Aorta (tissue), 5 donors: ENCODE measurements at regions not wholly inside any gene's neighbourhood (a gene's known extent, or its start where the extent isn't known, plus 50 kb on each side); places are given as distances from the start of the nearest gene placed in this dataset.
A peak's percentile ranks its signal among the peaks of the same experiment; 100 is the strongest.
"Not testable (repeated sequence)": the region's sequence is repeated elsewhere in the genome, so short reads cannot be mapped to it uniquely, and the experiment has no call there.

ENCODE experiments used
- ATAC-seq: fragments of 200-7000 bp; cut with Tn5 transposase; one replicate; pipeline ENCODE4 v1.9.1; 2022; ENCODE audit warnings: moderate library complexity; ENCODE audit not compliant: low FRiP score
- DNase-seq, 2 donors: peaks; one replicate each; pipeline ENCODE4 v3.0.0-alpha.2; 2020
- H3K27ac ChIP-seq, 2 donors: one replicate each; pipeline ENCODE4 v1.5.1; 2013; ENCODE audit warnings: low read length in 2 of 2, mild to moderate bottlenecking in 2 of 2, moderate library complexity in 2 of 2, control low read depth in 1 of 2, inconsistent platforms in 1 of 2, low read depth in 1 of 2
- H3K27me3 ChIP-seq, 2 donors: one replicate each; pipeline ENCODE4 v1.6.1; 2013; ENCODE audit warnings: control low read depth in 1 of 2, low read length in 1 of 2, mild to moderate bottlenecking in 1 of 2, moderate library complexity in 1 of 2; ENCODE audit not compliant: insufficient read depth in 2 of 2, control insufficient read depth in 1 of 2
- H3K36me3 ChIP-seq, 2 donors: one replicate each; pipeline ENCODE4 v1.6.1; 2013; ENCODE audit warnings: control low read depth in 1 of 2, low read length in 1 of 2, mild to moderate bottlenecking in 1 of 2; ENCODE audit not compliant: insufficient read depth in 2 of 2, control insufficient read depth in 1 of 2
- H3K4me1 ChIP-seq, 2 donors: one replicate each; pipeline ENCODE4 v1.6.1; 2013; ENCODE audit warnings: low read length in 2 of 2, control low read depth in 1 of 2, mild to moderate bottlenecking in 1 of 2, moderate library complexity in 1 of 2; ENCODE audit not compliant: insufficient read depth in 2 of 2, control insufficient read depth in 1 of 2
- H3K4me3 ChIP-seq, 2 donors: one replicate each; pipeline ENCODE4 v1.5.1; 2013; ENCODE audit warnings: low read length in 2 of 2, control low read depth in 1 of 2, mild to moderate bottlenecking in 1 of 2
- H3K9me3 ChIP-seq: one replicate; pipeline ENCODE4 v1.6.1; 2013; ENCODE audit warnings: mild to moderate bottlenecking, low read length; ENCODE audit not compliant: control insufficient read depth
- WGBS, 2 donors: extraction: QIAGEN DNeasy Blood & Tissue Kit; methylation state at CpG; one replicate each; pipeline ENCODE4 v1.1.7; 2013; 5-methylcytosine and 5-hydroxymethylcytosine counted together
- intact Hi-C, 2 donors: fragments of 100-400 bp; cut with DNase I; formaldehyde crosslinking; loops; one replicate each; pipeline versions ENCODE4 v1.14.2 to v1.15.0; 2022
- donor health status: healthy with polysubstance abuse.
- donor health status: Bipolar disorder and iron deficiency.
- donor health status: DM: no; HTN: no; CAD: no.
- donor health status: DM: no; HTN: no; CAD: no.
- donor health status: DM: yes; HTN: yes; CAD: no.

DNA sequence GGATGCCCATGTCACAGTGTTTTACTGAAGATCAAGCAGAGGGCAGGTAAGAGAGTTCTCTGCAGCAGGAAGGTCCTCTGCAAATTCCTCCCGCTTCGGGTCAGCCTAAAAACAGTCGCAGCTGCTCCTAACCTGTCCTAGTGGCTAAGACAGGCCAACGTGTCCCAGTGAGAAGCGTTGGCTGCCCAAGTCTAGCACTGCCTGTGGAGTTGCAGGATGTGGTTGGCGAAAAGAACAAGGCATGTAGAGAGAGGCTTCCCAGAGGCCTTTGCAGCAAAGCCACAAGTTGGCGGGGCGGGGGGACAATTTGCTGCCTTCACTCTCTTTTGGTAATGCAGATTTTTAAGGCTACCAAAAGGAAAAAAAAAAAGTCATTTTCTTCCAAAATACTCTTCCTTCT is 340.1 kb downstream of the BCL11B start:
- DNase-seq: peak in 1 of 2 donors; percentile 26
- no peaks in the 10 kb centered on the region for H3K36me3 ChIP-seq
- no peak overlapping the region for H3K4me3 ChIP-seq
- no peaks in the 10 kb centered on the region for H3K27me3 ChIP-seq
- H3K4me1 ChIP-seq: no peaks in the 10 kb centered on the region
- 89 to 93% methylated on average over 8 of the region's 8 CpGs for WGBS, 2 donors
- intact Hi-C loops: no loop called here
- H3K9me3 ChIP-seq: peaks cover 1% of the 10 kb centered on the region
- H3K27ac ChIP-seq: no peak overlapping the region
- ATAC-seq: no peak

DNA sequence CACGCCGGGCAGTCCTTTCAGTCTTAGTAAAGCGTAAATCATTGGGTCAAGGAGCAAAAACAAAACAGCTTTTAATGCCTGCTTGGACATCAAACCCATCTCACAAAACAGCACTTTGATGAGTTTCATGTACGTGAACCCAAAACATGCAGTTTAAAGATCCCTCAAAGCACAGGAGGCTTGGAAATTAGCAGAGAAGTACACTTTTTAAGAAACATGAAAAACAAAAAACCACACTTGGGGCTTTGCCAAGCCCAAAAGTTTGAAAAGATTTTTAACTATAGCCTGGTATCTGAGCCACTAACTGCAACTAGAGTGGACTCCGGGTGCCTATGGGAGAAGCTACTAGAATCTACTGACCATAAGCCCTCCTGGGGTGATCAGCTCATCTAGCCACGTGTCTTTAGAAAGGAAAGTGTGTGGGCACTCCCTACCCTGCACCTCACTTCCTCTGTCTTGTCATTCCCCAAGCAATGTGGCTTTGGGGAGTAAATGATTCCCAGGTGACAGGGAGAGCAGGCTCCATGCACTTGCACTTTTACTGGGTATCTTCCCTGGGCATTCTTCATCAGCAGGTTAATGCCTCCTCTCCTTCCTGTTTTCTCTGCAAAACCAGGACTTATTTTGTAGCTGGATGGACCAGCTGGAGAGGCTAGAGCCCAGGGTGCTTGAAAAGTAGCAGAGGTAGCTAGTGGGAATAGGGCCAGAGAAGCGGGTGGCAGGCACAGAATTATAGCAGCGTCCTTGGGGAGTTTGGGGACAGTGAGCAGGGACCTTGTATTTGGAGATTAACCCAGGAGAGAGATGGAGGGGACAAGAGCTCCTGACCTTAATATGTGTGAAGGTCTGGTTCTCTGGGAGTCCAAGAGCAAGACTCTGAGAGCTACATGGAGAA is 339.3 kb downstream of the BCL11B start:
- ATAC-seq: no peak
- intact Hi-C loops: no loop called here

DNA sequence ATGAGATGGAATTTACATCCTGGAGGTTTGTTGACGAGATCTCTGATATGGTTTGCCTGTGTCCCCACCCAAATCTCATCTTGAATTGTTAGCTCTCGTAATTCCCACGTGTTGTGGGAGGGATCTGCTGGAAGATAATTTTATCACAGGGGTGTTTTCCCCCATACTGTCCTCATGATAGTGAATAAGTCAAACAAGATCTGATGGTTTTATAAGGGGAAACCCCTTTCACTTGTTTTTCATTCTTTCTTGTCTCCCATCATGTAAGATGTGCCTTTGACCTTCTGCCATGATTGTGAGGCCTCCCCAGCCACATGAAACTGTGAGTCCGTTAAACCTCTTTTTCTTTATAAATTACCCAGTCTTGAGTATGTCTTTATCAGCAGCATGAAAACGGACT is 337.4 kb downstream of the BCL11B start:
- WGBS, 2 donors: 94 to 95% methylated on average over 5 of the region's 5 CpGs
- H3K4me1 ChIP-seq, ATAC-seq, H3K27me3 ChIP-seq, intact Hi-C loops, H3K36me3 ChIP-seq, H3K9me3 ChIP-seq, DNase-seq, H3K4me3 ChIP-seq, H3K27ac ChIP-seq: not testable (repeated sequence)

More for the DNA sequence above, 339.3 kb downstream of the BCL11B start:
- peaks cover 3% of the 10 kb centered on the region for H3K9me3 ChIP-seq
- WGBS, 2 donors: 84 to 87% methylated on average over 8 of the region's 8 CpGs
- no peak overlapping the region for H3K4me3 ChIP-seq
- no peaks in the 10 kb centered on the region for H3K36me3 ChIP-seq
- no peaks in the 10 kb centered on the region for H3K27me3 ChIP-seq
- H3K4me1 ChIP-seq: no peaks in the 10 kb centered on the region
- no peak overlapping the region for H3K27ac ChIP-seq
- DNase-seq: peak in 1 of 2 donors; percentile 24

DNA sequence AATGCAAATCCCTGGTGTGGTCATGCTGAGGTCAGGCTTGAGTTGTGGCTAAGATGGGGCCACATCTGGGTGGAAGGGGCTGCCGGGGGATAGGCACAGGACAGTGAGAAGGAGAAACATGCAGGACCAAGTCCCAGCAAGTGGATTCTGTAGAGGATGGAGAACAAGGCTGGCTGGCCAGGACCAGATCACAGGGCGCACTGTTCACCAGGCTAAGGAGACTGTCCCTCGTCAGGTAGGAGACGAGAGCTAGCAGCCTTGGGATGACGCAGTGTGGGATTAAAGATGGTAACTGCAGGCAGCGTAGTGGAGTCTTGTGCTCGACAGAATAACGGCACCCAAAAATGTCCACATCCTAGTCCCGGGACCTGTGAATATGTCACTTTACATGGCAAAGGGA is 336.1 kb downstream of the BCL11B start:
- 96 to 97% methylated on average over 9 of the region's 9 CpGs for WGBS, 2 donors
- Histone ChIP-seq H3K4me3 (no peak overlapping the region), H3K36me3 (no peaks in the 10 kb centered on the region), H3K4me1 (no peaks in the 10 kb centered on the region), H3K9me3 (peaks cover 4% of the 10 kb centered on the region), H3K27ac (no peak overlapping the region), H3K27me3 (no peaks in the 10 kb centered on the region)
- ATAC-seq: no peak
- DNase-seq: no peak
- intact Hi-C loops: no loop called here

DNA sequence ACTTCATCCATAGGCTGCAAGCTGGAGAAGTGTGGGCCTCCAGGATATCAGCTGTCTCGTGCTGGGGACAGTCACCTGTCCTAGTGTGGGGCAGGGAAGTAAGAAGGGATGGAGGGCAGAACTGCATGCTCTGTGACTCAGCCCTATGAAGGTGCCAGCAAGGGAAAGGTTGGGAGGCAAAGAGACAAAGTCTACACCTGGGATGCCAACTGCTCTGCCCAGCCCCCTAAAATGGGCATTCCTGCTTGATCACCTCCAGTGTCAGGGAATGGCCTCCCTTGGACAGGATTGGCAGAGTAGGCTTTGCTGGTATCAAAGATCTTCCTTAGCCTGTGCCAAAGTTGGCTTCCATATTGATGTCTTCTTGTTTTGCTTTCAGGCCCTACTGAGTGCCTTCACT is 335.0 kb downstream of the BCL11B start:
- Histone ChIP-seq H3K36me3 (no peaks in the 10 kb centered on the region), H3K4me1 (no peaks in the 10 kb centered on the region), H3K27me3 (no peaks in the 10 kb centered on the region), H3K27ac (no peak overlapping the region), H3K4me3 (no peak overlapping the region), H3K9me3 (peaks cover 4% of the 10 kb centered on the region)
- 86 to 90% methylated on average over 1 of the region's 1 CpG for WGBS, 2 donors
- intact Hi-C loops: no loop called here
- DNase-seq (no peak), ATAC-seq (no peak)

DNA sequence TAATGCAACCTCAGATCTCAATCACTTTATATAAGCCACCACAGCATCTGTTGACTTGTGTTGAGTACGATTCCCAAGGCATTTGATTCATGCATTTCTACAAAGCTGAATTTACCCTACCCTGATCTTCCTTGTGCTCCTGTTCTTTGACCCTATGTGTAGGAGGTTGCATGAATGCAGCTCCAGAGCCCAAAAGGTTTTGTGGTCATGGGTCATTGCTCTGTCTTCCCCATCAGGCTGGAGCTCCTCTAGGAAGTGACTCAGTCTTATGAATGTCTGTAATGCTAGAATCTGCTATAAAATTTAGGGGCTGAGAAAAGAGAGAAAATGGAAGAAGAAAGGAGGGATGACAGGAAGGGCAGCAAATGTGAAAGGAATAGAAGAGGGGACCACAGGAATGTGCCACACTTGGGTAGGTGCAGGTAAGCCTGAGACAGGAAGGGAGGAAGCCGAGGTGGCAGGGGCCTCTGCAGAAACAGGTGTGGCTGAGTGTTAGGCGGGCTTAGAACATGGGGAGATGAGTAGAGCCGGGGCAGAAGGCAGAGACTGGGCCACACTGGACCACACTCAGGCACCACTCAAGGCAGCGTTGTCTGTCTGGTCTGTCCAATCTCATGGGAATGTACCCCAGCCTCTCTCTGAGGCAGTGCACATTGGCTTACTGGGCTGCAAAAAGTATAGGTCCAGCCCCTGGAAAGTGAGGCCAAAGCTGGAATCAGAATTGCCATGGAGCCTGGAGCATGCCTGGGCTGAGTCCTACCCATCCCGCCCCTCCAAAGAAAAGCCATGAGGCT is 334.1 kb downstream of the BCL11B start:
- Histone ChIP-seq H3K4me3 (no peak overlapping the region), H3K27ac (no peak overlapping the region), H3K4me1 (no peaks in the 10 kb centered on the region), H3K36me3 (no peaks in the 10 kb centered on the region), H3K9me3 (peaks cover 4% of the 10 kb centered on the region), H3K27me3 (no peaks in the 10 kb centered on the region)
- DNase-seq (no peak), ATAC-seq (no peak)
- 89 to 94% methylated on average over 6 of the region's 6 CpGs for whole genome bisulfite sequencing, 2 donors
- intact Hi-C loops: no loop called here

DNA sequence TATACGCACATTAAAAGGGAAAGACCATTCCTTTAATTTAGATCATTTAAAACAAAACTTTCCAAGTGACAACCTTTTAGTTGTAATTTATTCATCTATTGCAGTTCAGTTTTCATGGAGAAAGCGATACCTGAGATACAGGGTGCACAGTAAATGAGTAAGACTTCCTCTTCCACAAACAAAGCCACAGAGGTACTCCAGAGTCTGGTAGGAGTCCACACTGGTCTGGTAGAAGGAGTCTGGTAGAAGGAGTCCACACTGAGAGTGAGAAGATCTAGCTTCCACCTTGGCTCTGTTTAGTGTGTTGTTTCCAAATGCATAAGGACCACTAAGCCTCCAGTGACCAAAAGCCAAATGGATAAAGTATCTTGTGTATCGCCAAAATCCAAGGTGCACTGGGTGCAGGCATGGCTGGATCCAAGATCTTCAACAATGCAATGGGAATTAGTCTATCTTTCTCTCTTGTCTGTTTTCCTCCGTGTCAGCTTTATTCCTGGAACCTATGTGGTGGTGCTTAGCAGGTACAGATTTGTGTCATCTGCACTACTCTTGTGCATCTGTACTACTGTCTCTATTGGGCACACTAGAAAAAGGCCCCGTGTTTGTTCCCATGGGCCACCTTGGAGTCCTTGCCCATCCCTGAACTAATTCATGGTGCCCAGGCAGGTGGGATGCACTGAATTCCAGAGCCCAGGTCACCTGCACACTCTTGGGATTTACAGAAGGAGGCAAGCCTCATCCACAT is 331.1 kb downstream of the BCL11B start:
- Histone ChIP-seq H3K4me3 (no peak overlapping the region), H3K4me1 (no peaks in the 10 kb centered on the region), H3K27me3 (no peaks in the 10 kb centered on the region), H3K9me3 (peaks cover 4% of the 10 kb centered on the region), H3K27ac (no peak overlapping the region), H3K36me3 (no peaks in the 10 kb centered on the region)
- ATAC-seq (no peak), DNase-seq (no peak)
- 92 to 93% methylated on average over 5 of the region's 5 CpGs for WGBS, 2 donors
- intact Hi-C loops: no loop called here

DNA sequence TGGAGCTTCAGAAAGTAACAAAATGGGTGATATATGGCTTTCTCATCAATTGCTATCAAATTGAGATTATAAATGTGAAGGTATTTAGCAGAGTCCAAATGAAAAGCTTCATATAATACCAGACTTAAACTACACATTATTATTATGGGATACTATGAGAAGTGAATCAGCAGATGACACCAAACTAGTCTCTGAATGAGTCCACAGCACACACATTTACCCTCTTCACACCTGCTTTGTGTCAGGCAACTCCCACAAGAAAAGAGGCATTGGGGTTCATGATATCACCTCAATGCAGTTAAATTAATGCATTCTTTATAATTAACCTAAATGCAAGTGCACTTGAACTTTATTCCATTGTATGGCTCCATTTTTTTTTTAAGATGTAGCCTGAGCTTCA is 330.5 kb downstream of the BCL11B start:
- no peak for DNase-seq
- Histone ChIP-seq H3K27ac (no peak overlapping the region), H3K4me1 (no peaks in the 10 kb centered on the region), H3K36me3 (no peaks in the 10 kb centered on the region), H3K9me3 (peaks cover 4% of the 10 kb centered on the region), H3K4me3 (no peak overlapping the region), H3K27me3 (no peaks in the 10 kb centered on the region)
- intact Hi-C loops: no loop called here
- no peak for ATAC-seq
